ENCODE measurements at regions not wholly inside any gene's neighbourhood (a gene's known extent, or its start where the extent isn't known, plus 50 kb on each side); places are given as distances from the start of the nearest gene placed in this dataset.

DNA sequence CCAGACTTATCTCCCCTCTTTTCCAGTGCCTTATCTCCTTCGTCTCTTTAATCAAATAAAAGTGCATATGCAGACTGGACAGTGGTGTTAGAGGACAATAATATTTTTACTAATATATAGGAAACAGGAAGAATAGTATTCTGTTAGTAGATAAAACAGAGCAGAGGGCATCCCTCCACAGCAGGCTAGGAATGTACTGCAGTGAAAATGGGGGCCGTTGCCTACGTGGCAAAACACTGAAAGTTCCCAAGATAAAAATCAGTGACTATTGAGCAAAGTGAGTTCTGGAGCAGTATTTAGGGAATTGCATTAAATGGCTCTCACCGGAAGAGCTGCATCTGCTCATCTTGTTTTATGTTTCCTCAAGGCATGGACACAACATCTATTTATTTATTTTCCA is 435.0 kb downstream of the CNTN6 start:
- no peaks in the 10 kb centered on the region for H3K4me1 Mint-ChIP-seq
- no peaks in the 10 kb centered on the region for H3K36me3 Mint-ChIP-seq
- H3K9me3 Mint-ChIP-seq, result peaks cover 7% of the 10 kb centered on the region
- H3K4me3 Mint-ChIP-seq, result no peak overlapping the region
- H3K27me3 Mint-ChIP-seq, result no peaks in the 10 kb centered on the region
- DNase-seq (no peak), ATAC-seq (ENCODE audit: low read depth) (no peak)
- H3K27ac Mint-ChIP-seq, result no peak overlapping the region
- POLR2A ChIA-PET, result no interaction called here

GRCh38 chr3:1528621-1529020 is 435.8 kb downstream of the CNTN6 start:
- POLR2A ChIA-PET, result no interaction called here
- H3K36me3 Mint-ChIP-seq, result no peaks in the 10 kb centered on the region
- peaks cover 7% of the 10 kb centered on the region for H3K9me3 Mint-ChIP-seq
- H3K4me1 Mint-ChIP-seq, result no peaks in the 10 kb centered on the region
- H3K4me3 Mint-ChIP-seq, result no peak overlapping the region
- no peak overlapping the region for H3K27ac Mint-ChIP-seq
- DNase-seq (no peak), ATAC-seq (ENCODE audit: low read depth) (no peak)
- no peaks in the 10 kb centered on the region for H3K27me3 Mint-ChIP-seq

- POLR2A ChIA-PET, result no interaction called here
- no peaks in the 10 kb centered on the region for H3K27me3 Mint-ChIP-seq
- no peak overlapping the region for H3K27ac Mint-ChIP-seq
- H3K4me1 Mint-ChIP-seq, result no peaks in the 10 kb centered on the region
- H3K36me3 Mint-ChIP-seq, result no peaks in the 10 kb centered on the region
- no peak for DNase-seq
- H3K4me3 Mint-ChIP-seq, result no peak overlapping the region
- no peak for ATAC-seq (ENCODE audit: low read depth)
- H3K9me3 Mint-ChIP-seq, result peaks cover 7% of the 10 kb centered on the region
Measured at GRCh38 chr3:1529676-1530075, 436.9 kb downstream of the CNTN6 start.

GRCh38 chr3:1531981-1532380 is 439.2 kb downstream of the CNTN6 start:
- H3K4me1 Mint-ChIP-seq, result no peaks in the 10 kb centered on the region
- H3K36me3 Mint-ChIP-seq, result no peaks in the 10 kb centered on the region
- ATAC-seq (ENCODE audit: low read depth) (no peak), DNase-seq (no peak)
- no peak overlapping the region for H3K4me3 Mint-ChIP-seq
- POLR2A ChIA-PET, result no interaction called here
- H3K27me3 Mint-ChIP-seq, result no peaks in the 10 kb centered on the region
- no peak overlapping the region for H3K27ac Mint-ChIP-seq
- H3K9me3 Mint-ChIP-seq, result peaks cover 10% of the 10 kb centered on the region

- Mint-ChIP-seq H3K4me1 (no peaks in the 10 kb centered on the region), H3K9me3 (peaks cover 9% of the 10 kb centered on the region), H3K4me3 (no peak overlapping the region), H3K27me3 (no peaks in the 10 kb centered on the region), H3K36me3 (no peaks in the 10 kb centered on the region), H3K27ac (no peak overlapping the region)
- POLR2A ChIA-PET, result no interaction called here
- no peak for DNase-seq
- ATAC-seq (ENCODE audit: low read depth), result no peak
Measured at GRCh38 chr3:1532935-1533606, 440.2 kb downstream of the CNTN6 start.

DNA sequence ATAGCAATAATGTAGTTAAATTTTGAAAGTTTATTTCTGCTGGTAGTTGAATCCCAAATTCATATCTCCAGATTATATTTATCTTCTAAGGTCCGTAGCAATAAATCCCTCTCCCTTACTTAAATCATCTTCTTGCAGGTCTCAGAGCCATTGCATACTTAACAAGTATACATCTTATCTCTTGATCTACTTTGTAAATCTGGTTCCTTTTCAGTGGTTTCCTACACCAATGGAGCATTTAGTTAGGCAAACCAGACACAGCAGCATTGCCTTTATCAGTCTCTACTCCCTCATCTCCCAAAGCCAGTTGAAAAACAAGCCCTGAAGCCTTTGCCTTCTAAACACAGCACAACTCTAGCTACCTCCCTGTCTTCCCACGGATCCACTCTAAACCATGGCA is 440.9 kb downstream of the CNTN6 start:
- no peaks in the 10 kb centered on the region for H3K36me3 Mint-ChIP-seq
- no peaks in the 10 kb centered on the region for H3K4me1 Mint-ChIP-seq
- peaks cover 6% of the 10 kb centered on the region for H3K9me3 Mint-ChIP-seq
- H3K27me3 Mint-ChIP-seq, result no peaks in the 10 kb centered on the region
- no peak overlapping the region for H3K27ac Mint-ChIP-seq
- DNase-seq (no peak), ATAC-seq (ENCODE audit: low read depth) (no peak)
- POLR2A ChIA-PET, result no interaction called here
- H3K4me3 Mint-ChIP-seq, result no peak overlapping the region

GRCh38 chr3:1534252-1534651 is 441.4 kb downstream of the CNTN6 start:
- no peaks in the 10 kb centered on the region for H3K4me1 Mint-ChIP-seq
- H3K27ac Mint-ChIP-seq, result no peak overlapping the region
- H3K36me3 Mint-ChIP-seq, result no peaks in the 10 kb centered on the region
- POLR2A ChIA-PET, result no interaction called here
- DNase-seq (no peak), ATAC-seq (ENCODE audit: low read depth) (no peak)
- H3K9me3 Mint-ChIP-seq, result peaks cover 6% of the 10 kb centered on the region
- H3K27me3 Mint-ChIP-seq, result no peaks in the 10 kb centered on the region
- no peak overlapping the region for H3K4me3 Mint-ChIP-seq

DNA sequence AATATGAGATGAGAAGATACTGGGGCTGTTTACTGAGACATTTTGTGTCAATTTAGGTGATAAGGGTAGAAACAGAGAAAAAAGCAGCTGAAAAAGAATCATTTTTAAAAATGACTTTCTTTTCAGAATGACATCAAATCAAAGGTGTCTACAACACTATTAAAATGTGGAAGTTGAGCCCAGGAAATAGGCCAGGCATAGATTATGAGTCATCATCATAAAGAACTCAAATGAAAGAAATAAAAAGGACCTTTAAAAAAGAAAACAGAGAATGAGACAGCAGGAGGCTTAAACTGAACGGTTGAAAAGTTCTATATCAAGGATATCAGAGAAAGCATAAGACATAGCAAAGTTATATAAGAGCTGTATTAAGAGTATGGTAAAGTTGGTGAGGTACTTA is 442.5 kb downstream of the CNTN6 start:
- POLR2A ChIA-PET, result no interaction called here
- no peaks in the 10 kb centered on the region for H3K27me3 Mint-ChIP-seq
- no peak overlapping the region for H3K4me3 Mint-ChIP-seq
- ATAC-seq (ENCODE audit: low read depth) (no peak), DNase-seq (no peak)
- H3K27ac Mint-ChIP-seq, result no peak overlapping the region
- H3K36me3 Mint-ChIP-seq, result no peaks in the 10 kb centered on the region
- H3K4me1 Mint-ChIP-seq, result no peaks in the 10 kb centered on the region
- peaks cover 6% of the 10 kb centered on the region for H3K9me3 Mint-ChIP-seq

DNA sequence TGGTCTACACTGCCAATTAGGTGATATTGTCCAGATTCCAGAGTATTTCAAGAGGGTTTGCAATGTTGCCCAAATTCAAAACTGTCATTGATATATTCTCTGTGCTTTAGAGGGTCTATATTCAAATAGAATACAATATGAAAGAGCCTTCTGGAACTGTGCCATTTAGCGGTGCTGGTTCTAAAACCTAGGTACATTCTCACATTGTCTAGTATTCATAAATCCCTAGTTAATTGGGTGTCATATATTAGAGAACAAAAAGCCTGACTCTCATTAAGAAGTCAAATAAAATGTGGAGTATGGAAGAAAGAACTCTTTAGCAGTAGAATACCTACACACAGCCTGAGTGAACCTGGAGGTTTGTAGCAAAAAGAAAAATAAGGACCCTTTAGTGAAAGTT is 447.9 kb downstream of the CNTN6 start:
- Mint-ChIP-seq H3K9me3 (peaks cover 2% of the 10 kb centered on the region), H3K4me1 (no peaks in the 10 kb centered on the region), H3K36me3 (no peaks in the 10 kb centered on the region), H3K4me3 (no peak overlapping the region), H3K27ac (no peak overlapping the region), H3K27me3 (no peaks in the 10 kb centered on the region)
- POLR2A ChIA-PET, result no interaction called here
- ATAC-seq (ENCODE audit: low read depth), result no peak
- no peak for DNase-seq

DNA sequence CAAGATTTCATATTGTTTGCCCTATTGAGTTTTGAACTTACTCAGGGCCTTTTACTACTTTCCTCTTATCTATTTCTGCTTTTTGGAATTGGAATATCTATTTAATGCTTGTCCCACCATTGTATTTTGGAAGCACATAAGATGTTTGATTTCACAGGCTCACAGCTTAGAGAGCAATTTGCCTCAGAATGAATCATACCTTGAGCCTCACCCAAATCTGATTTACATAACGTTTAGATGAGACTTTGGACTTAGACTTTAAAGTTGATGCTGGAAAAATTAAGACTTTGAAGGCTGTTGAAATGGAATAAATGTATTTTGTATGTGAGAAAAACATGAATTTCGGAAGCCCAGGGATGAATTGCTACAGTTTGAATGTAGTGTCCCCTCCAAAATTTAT is 458.9 kb downstream of the CNTN6 start:
- Mint-ChIP-seq H3K27me3 (no peaks in the 10 kb centered on the region), H3K36me3 (no peaks in the 10 kb centered on the region), H3K27ac (no peak overlapping the region), H3K9me3 (peaks cover 2% of the 10 kb centered on the region), H3K4me1 (no peaks in the 10 kb centered on the region), H3K4me3 (no peak overlapping the region)
- DNase-seq (no peak), ATAC-seq (ENCODE audit: low read depth) (no peak)
- POLR2A ChIA-PET, result no interaction called here

DNA sequence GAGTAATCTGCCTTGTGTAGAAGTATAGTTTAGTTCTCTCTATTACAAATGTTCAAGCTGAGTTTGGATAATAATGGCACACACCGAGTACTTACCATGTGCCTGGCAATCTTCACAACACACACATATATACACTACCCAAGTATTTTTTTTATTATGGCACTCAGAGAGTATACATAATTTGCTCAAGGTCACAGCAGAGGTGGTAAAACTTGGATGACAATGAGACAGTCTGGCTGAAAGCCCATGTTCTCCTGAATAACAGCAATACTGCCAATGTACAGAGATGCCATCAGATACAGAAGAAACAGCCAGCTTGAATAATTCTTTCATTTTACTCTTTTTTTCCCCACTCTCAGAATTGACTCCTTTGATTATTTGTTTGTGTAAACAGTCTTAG is 460.0 kb downstream of the CNTN6 start:
- POLR2A ChIA-PET, result no interaction called here
- Mint-ChIP-seq H3K4me1 (no peaks in the 10 kb centered on the region), H3K4me3 (no peak overlapping the region), H3K9me3 (peaks cover 2% of the 10 kb centered on the region), H3K27me3 (no peaks in the 10 kb centered on the region), H3K36me3 (no peaks in the 10 kb centered on the region), H3K27ac (no peak overlapping the region)
- ATAC-seq (ENCODE audit: low read depth) (no peak), DNase-seq (no peak)

DNA sequence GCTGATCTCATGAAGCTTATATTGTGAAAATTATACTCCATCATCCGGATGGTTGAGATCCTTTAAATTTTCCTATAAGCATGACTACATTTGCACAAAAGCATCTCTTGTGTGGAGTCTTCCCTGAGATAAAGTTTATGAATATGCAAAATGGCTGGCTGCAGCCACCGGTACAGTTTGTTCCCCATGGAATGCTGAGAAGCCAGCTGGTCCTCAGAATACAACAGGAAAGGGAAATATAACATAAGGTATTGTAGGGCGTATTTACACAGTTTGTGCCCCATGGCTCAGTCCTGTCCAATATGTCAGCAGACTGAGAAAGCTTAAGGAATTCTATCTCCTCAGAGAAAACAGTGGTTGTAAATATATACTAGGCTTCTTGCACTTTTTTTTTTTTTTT is 468.6 kb downstream of the CNTN6 start:
- POLR2A ChIA-PET, result no interaction called here
- H3K4me3 Mint-ChIP-seq, result no peak overlapping the region
- no peak for DNase-seq
- no peaks in the 10 kb centered on the region for H3K27me3 Mint-ChIP-seq
- no peaks in the 10 kb centered on the region for H3K9me3 Mint-ChIP-seq
- no peak overlapping the region for H3K27ac Mint-ChIP-seq
- H3K4me1 Mint-ChIP-seq, result no peaks in the 10 kb centered on the region
- H3K36me3 Mint-ChIP-seq, result no peaks in the 10 kb centered on the region
- ATAC-seq (ENCODE audit: low read depth), result no peak

- POLR2A ChIA-PET, result no interaction called here
- Mint-ChIP-seq H3K27ac (no peak overlapping the region), H3K4me3 (no peak overlapping the region), H3K9me3 (peaks cover 3% of the 10 kb centered on the region), H3K27me3 (no peaks in the 10 kb centered on the region), H3K4me1 (no peaks in the 10 kb centered on the region), H3K36me3 (no peaks in the 10 kb centered on the region)
- ATAC-seq (ENCODE audit: low read depth), result no peak
- no peak for DNase-seq
Measured at GRCh38 chr3:1571736-1572135, 478.9 kb downstream of the CNTN6 start.

DNA sequence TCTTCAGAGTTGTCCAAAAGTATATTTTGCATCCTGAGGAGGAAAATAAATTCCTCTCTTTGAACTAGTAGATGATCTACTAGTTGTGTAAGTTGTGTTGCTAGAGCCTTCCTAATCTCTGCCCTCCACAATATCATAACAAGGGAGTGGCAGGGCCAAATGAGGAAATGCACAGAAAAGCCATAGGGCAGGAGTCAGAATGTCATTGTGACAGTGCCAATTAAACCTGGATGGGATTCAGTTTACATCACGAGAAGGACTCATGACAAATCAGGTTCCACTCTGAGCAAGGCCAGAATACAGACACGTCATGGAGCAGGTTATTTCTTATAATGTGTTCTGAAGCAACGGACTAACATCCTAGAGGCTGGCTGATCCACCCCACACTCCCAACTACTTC is 483.2 kb downstream of the CNTN6 start:
- POLR2A ChIA-PET, result no interaction called here
- no peaks in the 10 kb centered on the region for H3K27me3 Mint-ChIP-seq
- H3K9me3 Mint-ChIP-seq, result no peaks in the 10 kb centered on the region

More for the DNA sequence above, 483.2 kb downstream of the CNTN6 start:
- ATAC-seq (ENCODE audit: low read depth), result no peak
- no peak for DNase-seq
- no peak overlapping the region for H3K4me3 Mint-ChIP-seq
- H3K36me3 Mint-ChIP-seq, result no peaks in the 10 kb centered on the region
- H3K27ac Mint-ChIP-seq, result no peak overlapping the region
- no peaks in the 10 kb centered on the region for H3K4me1 Mint-ChIP-seq

Data from activated naive CD8-positive, alpha-beta T cell treated with anti-CD3 and anti-CD28 coated beads, Interleukin-2, amount 10 ng/mL, durations not matched to agents 7 days and 5 days (primary cell).